ENCODE measurements at regions not wholly inside any gene's neighbourhood (a gene's known extent, or its start where the extent isn't known, plus 50 kb on each side); places are given as distances from the start of the nearest gene placed in this dataset.
A peak's percentile ranks its signal among the peaks of the same experiment; 100 is the strongest.

DNA sequence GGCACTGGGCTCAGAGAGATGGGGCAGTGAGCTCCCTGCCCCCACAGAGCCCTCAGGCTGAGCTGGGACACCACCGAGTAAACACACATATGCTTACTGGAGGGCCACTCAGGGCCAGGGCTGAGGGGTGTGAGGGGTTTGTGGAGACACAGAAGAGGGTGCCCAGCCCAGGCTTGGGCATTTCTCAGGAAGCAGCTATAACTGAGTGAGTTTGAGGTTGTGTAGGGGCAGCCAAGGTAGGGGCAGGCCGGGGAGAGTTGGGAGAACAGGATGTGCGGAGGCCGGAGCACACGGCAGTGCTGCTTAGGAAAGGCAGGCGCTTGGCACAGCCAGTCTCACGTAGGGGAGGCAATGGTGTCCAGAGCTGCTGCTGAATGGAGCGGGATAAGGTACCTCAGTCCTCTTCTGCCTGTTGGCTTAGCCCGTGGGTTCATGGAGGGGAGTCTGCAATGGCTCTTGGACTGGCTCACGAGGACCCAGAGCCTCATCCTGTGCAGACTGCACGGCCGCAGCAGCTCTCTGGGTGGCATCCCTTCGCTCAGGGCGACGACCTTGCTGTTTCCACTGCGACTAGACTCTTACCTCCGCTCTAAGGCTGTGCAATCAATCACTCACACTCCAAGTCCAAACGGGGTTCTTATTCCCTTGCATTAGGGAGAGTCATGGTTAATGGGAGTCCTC lies 466.1 kb upstream of the HS6ST1 start (continued):
- TF ChIP-seq, protein P1, sequence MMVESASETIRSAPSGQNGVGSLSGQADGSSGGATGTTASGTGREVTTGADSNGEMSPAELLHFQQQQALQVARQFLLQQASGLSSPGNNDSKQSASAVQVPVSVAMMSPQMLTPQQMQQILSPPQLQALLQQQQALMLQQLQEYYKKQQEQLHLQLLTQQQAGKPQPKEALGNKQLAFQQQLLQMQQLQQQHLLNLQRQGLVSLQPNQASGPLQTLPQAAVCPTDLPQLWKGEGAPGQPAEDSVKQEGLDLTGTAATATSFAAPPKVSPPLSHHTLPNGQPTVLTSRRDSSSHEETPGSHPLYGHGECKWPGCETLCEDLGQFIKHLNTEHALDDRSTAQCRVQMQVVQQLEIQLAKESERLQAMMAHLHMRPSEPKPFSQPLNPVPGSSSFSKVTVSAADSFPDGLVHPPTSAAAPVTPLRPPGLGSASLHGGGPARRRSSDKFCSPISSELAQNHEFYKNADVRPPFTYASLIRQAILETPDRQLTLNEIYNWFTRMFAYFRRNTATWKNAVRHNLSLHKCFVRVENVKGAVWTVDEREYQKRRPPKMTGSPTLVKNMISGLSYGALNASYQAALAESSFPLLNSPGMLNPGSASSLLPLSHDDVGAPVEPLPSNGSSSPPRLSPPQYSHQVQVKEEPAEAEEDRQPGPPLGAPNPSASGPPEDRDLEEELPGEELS (CRISPR knock-in tag; IDR thresholded peaks at IDR 0.05), result no peak
- TF ChIP-seq, protein P2, sequence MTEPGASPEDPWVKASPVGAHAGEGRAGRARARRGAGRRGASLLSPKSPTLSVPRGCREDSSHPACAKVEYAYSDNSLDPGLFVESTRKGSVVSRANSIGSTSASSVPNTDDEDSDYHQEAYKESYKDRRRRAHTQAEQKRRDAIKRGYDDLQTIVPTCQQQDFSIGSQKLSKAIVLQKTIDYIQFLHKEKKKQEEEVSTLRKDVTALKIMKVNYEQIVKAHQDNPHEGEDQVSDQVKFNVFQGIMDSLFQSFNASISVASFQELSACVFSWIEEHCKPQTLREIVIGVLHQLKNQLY (CRISPR knock-in tag; IDR thresholded peaks at IDR 0.05), result no peak
- TF ChIP-seq HMGA2 (CRISPR knock-in tag; IDR thresholded peaks at IDR 0.05), result no peak

DNA sequence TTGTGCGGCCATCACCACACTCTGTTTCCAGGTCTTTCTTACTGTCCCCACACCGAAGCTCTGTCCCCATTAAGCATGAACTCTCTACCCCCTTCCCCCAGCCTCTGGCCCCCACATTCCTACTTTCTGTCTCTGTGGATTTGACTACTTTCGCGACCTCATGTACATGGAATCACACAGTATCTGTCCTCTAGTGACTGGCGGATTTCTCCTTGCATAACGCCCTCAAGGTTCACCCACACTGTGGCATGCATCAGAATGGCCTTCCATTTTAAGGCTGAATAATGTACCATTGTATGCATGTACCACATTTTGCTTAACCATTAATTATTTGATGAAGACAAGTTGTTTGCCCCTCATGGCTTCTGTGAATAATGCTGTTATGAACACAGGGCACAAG lies 467.6 kb upstream of the HS6ST1 start:
- H3K36me3 Mint-ChIP-seq, result no peaks in the 10 kb centered on the region; the same call in 1 of the 2 replicates
- no peak overlapping the region for H3K4me3 Mint-ChIP-seq
- ATAC-seq (no peak), DNase-seq (ENCODE audit: low spot score) (no peak)
- ChIA-PET CTCF (interaction anchor here (0.7 to 3.0 kb wide), 2 partner anchors 31 to 50 kb away, joined by 4 to 13 read pairs; no protein-coding TSS in a partner anchor), POLR2A (no interaction called here)
- H3K9me3 Mint-ChIP-seq, result peaks cover 12% of the 10 kb centered on the region
- no peaks in the 10 kb centered on the region for H3K27me3 Mint-ChIP-seq (ENCODE audit: low read depth)
- H3K27ac Mint-ChIP-seq, result peak overlapping the region; percentile 32; the same call in 1 of the 2 replicates
- peaks cover 18% of the 10 kb centered on the region for H3K4me1 Mint-ChIP-seq
- TF ChIP-seq, protein P3, sequence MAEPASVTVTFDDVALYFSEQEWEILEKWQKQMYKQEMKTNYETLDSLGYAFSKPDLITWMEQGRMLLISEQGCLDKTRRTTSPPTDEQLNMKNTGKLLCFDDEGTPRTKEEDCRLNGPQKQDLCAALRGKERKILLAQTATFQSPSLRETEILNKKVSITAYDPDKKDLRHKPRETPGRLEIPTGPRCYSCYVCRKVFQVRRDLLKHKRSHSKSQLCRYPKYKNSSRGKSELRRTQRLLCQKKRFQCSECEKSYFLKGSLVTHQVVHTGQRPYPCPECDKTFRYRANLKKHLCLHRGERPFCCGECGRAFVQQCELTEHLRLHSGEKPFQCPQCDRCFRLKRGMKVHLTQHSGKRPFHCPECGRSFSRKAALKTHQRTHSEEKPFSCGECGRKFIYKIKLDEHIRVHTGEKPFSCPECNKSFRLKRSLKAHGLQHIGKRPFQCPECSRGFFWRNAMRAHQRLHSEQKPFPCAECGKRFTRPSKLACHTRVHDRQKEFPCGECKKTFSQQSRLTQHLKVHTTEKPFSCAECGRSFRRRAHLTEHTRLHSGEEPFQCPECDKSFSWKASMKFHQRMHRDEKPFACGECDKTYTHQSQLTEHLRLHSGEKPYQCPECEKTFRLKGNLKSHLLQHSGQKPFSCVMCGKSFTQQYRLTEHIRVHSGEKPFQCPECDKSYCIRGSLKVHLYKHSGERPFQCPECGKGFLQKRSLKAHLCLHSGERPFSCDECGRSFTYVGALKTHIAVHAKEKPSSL (CRISPR knock-in tag; conservative IDR thresholded peaks at IDR 0.05), result no peak
- TF ChIP-seq, protein P4, sequence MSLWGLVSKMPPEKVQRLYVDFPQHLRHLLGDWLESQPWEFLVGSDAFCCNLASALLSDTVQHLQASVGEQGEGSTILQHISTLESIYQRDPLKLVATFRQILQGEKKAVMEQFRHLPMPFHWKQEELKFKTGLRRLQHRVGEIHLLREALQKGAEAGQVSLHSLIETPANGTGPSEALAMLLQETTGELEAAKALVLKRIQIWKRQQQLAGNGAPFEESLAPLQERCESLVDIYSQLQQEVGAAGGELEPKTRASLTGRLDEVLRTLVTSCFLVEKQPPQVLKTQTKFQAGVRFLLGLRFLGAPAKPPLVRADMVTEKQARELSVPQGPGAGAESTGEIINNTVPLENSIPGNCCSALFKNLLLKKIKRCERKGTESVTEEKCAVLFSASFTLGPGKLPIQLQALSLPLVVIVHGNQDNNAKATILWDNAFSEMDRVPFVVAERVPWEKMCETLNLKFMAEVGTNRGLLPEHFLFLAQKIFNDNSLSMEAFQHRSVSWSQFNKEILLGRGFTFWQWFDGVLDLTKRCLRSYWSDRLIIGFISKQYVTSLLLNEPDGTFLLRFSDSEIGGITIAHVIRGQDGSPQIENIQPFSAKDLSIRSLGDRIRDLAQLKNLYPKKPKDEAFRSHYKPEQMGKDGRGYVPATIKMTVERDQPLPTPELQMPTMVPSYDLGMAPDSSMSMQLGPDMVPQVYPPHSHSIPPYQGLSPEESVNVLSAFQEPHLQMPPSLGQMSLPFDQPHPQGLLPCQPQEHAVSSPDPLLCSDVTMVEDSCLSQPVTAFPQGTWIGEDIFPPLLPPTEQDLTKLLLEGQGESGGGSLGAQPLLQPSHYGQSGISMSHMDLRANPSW (CRISPR knock-in tag; conservative IDR thresholded peaks at IDR 0.05; ENCODE audit: low read depth), result no peak
- TF ChIP-seq NR3C1 (CRISPR knock-in tag; conservative IDR thresholded peaks at IDR 0.05; ENCODE audit: low read depth) (no peak), CBFB (CRISPR knock-in tag; IDR thresholded peaks at IDR 0.05; ENCODE audit: low read depth) (no peak), ZNF232 (CRISPR knock-in tag; IDR thresholded peaks at IDR 0.05) (no peak), NR2C2 (CRISPR knock-in tag; IDR thresholded peaks at IDR 0.05) (no peak), ESRRA (CRISPR knock-in tag; IDR thresholded peaks at IDR 0.05; ENCODE audit: borderline replicate concordance) (no peak), ATF1 (CRISPR knock-in tag; IDR thresholded peaks at IDR 0.05) (no peak), NFATC4 (CRISPR knock-in tag; IDR thresholded peaks at IDR 0.05) (no peak), ZNF219 (CRISPR knock-in tag; IDR thresholded peaks at IDR 0.05; ENCODE audit: borderline replicate concordance) (no peak), JUN (CRISPR knock-in tag; IDR thresholded peaks at IDR 0.05) (no peak), FOXJ3 (CRISPR knock-in tag; IDR thresholded peaks at IDR 0.05; ENCODE audit: borderline replicate concordance) (no peak)
- TF ChIP-seq, protein P5, sequence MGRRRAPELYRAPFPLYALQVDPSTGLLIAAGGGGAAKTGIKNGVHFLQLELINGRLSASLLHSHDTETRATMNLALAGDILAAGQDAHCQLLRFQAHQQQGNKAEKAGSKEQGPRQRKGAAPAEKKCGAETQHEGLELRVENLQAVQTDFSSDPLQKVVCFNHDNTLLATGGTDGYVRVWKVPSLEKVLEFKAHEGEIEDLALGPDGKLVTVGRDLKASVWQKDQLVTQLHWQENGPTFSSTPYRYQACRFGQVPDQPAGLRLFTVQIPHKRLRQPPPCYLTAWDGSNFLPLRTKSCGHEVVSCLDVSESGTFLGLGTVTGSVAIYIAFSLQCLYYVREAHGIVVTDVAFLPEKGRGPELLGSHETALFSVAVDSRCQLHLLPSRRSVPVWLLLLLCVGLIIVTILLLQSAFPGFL (CRISPR knock-in tag; IDR thresholded peaks at IDR 0.05; ENCODE audit: borderline replicate concordance), result no peak
- TF ChIP-seq, protein P6, sequence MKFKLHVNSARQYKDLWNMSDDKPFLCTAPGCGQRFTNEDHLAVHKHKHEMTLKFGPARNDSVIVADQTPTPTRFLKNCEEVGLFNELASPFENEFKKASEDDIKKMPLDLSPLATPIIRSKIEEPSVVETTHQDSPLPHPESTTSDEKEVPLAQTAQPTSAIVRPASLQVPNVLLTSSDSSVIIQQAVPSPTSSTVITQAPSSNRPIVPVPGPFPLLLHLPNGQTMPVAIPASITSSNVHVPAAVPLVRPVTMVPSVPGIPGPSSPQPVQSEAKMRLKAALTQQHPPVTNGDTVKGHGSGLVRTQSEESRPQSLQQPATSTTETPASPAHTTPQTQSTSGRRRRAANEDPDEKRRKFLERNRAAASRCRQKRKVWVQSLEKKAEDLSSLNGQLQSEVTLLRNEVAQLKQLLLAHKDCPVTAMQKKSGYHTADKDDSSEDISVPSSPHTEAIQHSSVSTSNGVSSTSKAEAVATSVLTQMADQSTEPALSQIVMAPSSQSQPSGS (CRISPR knock-in tag; IDR thresholded peaks at IDR 0.05; ENCODE audit: borderline replicate concordance, low read depth), result no peak
- TF ChIP-seq, protein P7, sequence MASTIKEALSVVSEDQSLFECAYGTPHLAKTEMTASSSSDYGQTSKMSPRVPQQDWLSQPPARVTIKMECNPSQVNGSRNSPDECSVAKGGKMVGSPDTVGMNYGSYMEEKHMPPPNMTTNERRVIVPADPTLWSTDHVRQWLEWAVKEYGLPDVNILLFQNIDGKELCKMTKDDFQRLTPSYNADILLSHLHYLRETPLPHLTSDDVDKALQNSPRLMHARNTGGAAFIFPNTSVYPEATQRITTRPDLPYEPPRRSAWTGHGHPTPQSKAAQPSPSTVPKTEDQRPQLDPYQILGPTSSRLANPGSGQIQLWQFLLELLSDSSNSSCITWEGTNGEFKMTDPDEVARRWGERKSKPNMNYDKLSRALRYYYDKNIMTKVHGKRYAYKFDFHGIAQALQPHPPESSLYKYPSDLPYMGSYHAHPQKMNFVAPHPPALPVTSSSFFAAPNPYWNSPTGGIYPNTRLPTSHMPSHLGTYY (CRISPR knock-in tag; IDR thresholded peaks at IDR 0.05), result no peak
- TF ChIP-seq, protein P8, sequence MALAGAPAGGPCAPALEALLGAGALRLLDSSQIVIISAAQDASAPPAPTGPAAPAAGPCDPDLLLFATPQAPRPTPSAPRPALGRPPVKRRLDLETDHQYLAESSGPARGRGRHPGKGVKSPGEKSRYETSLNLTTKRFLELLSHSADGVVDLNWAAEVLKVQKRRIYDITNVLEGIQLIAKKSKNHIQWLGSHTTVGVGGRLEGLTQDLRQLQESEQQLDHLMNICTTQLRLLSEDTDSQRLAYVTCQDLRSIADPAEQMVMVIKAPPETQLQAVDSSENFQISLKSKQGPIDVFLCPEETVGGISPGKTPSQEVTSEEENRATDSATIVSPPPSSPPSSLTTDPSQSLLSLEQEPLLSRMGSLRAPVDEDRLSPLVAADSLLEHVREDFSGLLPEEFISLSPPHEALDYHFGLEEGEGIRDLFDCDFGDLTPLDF (CRISPR knock-in tag; IDR thresholded peaks at IDR 0.05), result no peak
- TF ChIP-seq, protein P9, sequence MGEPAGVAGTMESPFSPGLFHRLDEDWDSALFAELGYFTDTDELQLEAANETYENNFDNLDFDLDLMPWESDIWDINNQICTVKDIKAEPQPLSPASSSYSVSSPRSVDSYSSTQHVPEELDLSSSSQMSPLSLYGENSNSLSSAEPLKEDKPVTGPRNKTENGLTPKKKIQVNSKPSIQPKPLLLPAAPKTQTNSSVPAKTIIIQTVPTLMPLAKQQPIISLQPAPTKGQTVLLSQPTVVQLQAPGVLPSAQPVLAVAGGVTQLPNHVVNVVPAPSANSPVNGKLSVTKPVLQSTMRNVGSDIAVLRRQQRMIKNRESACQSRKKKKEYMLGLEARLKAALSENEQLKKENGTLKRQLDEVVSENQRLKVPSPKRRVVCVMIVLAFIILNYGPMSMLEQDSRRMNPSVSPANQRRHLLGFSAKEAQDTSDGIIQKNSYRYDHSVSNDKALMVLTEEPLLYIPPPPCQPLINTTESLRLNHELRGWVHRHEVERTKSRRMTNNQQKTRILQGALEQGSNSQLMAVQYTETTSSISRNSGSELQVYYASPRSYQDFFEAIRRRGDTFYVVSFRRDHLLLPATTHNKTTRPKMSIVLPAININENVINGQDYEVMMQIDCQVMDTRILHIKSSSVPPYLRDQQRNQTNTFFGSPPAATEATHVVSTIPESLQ (CRISPR knock-in tag; IDR thresholded peaks at IDR 0.05), result no peak
